Smooth muscle cell (in vitro differentiated cells): ENCODE measurements at regions not wholly inside any gene's neighbourhood (a gene's known extent, or its start where the extent isn't known, plus 50 kb on each side); places are given as distances from the start of the nearest gene placed in this dataset.

Source experiments
- DNase-seq: peaks from one replicate; lab custom pipeline; 2025; ENCODE audit not compliant: unreplicated experiment; lab: John Stamatoyannopoulos, UW
- H2AFZ ChIP-seq: fragments of 200-600 bp; sonication (generic); 2 replicates; pipeline ENCODE4 v1.6.0; 2016; ENCODE audit warnings: antibody characterized with exemption, low read depth, mild to moderate bottlenecking
- H3F3A ChIP-seq: fragments of 200-600 bp; sonication (generic); 2 replicates; pipeline ENCODE4 v1.6.0; 2017; ENCODE audit warnings: antibody characterized with exemption, low read depth
- H3K27ac ChIP-seq: fragments of 200-600 bp; sonication (generic); 2 replicates; pipeline ENCODE4 v1.5.1; 2016; ENCODE audit warnings: low read depth, mild to moderate bottlenecking
- H3K27me3 ChIP-seq: fragments of 200-600 bp; sonication (generic); 2 replicates; pipeline ENCODE4 v1.6.1; 2016; ENCODE audit warnings: low read depth, mild to moderate bottlenecking
- H3K36me3 ChIP-seq: fragments of 200-600 bp; sonication (generic); 2 replicates; pipeline ENCODE4 v1.5.1; 2016; ENCODE audit warnings: low read depth
- H3K4me1 ChIP-seq: fragments of 200-600 bp; sonication (generic); 2 replicates; pipeline ENCODE4 v1.5.1; 2016; ENCODE audit warnings: low read depth
- H3K4me2 ChIP-seq: fragments of 200-600 bp; sonication (generic); 2 replicates; pipeline ENCODE4 v1.6.0; 2016; ENCODE audit warnings: mild to moderate bottlenecking
- H3K4me3 ChIP-seq: fragments of 200-600 bp; sonication (generic); 2 replicates; pipeline ENCODE4 v1.5.1; 2016; ENCODE audit warnings: mild to moderate bottlenecking
- H3K79me2 ChIP-seq: fragments of 200-600 bp; sonication (generic); 2 replicates; pipeline ENCODE4 v1.6.0; 2016; ENCODE audit warnings: low read depth, mild to moderate bottlenecking
- H3K9ac ChIP-seq: fragments of 200-600 bp; sonication (generic); 2 replicates; pipeline ENCODE4 v1.6.0; 2016; ENCODE audit warnings: low read depth
- H3K9me3 ChIP-seq: fragments of 200-600 bp; sonication (generic); replicated peaks from 2 replicates; pipeline ENCODE4 v1.5.1; 2016; ENCODE audit warnings: low read depth
- H4K20me1 ChIP-seq: fragments of 200-600 bp; sonication (generic); 2 replicates; pipeline ENCODE4 v1.6.0; 2016; ENCODE audit warnings: low read depth
- CTCF ChIP-seq: fragments of 200-600 bp; sonication (generic); IDR thresholded peaks from 2 replicates; pipeline ENCODE4 v1.5.1; 2017; ENCODE audit warnings: borderline replicate concordance, mild to moderate bottlenecking, antibody characterized with exemption; ENCODE audit not compliant: insufficient read depth, poor library complexity, severe bottlenecking
- WGBS: methylation state at CpG from one replicate; pipeline ENCODE4 v1.1.7; 2016; ENCODE audit warnings: low lambda C conversion rate; 5-methylcytosine and 5-hydroxymethylcytosine counted together

DNA sequence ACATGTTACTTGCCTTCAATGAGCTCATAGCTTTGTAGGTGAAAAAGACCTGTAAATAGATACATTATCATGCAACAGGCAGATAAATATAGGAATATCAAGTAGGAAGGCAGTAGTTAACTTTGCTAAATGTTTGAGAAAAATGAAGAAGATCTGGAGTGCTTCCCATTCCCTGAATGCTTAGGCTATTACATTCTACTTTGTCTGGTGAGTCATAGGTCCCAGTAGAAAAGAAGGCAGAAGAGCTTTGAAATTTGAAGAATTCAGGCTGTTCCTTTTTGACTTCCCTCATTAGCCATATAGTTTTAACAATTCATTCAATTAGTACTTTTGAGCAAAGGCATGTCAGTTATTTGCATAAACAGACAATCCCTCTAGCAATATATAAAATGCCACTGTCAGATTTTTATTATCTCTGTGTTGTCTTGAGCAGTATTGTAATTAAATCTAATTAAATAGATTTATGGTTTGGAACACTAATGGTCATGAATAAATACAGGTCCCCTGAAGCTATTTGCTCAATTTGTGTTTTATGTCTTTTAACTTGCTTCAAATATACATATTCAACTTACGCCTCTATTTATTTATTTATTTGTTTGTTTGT lies 875.0 kb downstream of the REEP3 start:
- no peak for TF ChIP-seq CTCF
- H3K27ac ChIP-seq: peak overlapping the region; percentile 33
- no peak overlapping the region for H2AFZ ChIP-seq
- H3K9me3 ChIP-seq: no peaks in the 10 kb centered on the region
- no peaks in the 10 kb centered on the region for H4K20me1 ChIP-seq
- peak overlapping the region; percentile 52 for H3K4me2 ChIP-seq
- no peak overlapping the region for H3K4me3 ChIP-seq
- no peaks in the 10 kb centered on the region for H3K27me3 ChIP-seq
- H3K9ac ChIP-seq: no peak overlapping the region
- peaks cover 8% of the 10 kb centered on the region for H3K4me1 ChIP-seq
- WGBS: 87% methylated on average over 1 of the region's 1 CpG
- no peaks in the 10 kb centered on the region for H3K79me2 ChIP-seq
- DNase-seq: no peak
- H3K36me3 ChIP-seq: no peaks in the 10 kb centered on the region
- no peaks in the 10 kb centered on the region for H3F3A ChIP-seq

DNA sequence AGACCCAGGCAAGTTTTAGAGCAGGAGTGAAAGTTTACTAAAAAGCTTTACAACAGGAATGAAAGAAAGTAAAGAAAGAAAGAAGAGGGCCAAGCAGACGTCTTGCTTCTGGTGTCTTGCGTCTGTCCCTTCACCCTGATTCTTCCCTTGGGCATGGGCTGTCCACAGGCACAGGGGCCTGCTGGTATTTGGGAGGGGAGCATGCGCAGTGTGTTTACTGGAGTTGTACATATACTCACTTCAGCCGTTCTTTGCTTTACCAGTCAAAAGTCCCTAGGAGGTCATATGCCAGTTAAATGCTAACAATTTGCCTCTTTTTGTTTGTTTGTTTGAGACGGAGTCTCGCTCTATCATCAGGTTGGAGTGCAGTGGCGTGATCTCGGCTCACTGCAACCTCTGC lies 875.9 kb downstream of the REEP3 start:
- H2AFZ ChIP-seq: no peak overlapping the region

DNA sequence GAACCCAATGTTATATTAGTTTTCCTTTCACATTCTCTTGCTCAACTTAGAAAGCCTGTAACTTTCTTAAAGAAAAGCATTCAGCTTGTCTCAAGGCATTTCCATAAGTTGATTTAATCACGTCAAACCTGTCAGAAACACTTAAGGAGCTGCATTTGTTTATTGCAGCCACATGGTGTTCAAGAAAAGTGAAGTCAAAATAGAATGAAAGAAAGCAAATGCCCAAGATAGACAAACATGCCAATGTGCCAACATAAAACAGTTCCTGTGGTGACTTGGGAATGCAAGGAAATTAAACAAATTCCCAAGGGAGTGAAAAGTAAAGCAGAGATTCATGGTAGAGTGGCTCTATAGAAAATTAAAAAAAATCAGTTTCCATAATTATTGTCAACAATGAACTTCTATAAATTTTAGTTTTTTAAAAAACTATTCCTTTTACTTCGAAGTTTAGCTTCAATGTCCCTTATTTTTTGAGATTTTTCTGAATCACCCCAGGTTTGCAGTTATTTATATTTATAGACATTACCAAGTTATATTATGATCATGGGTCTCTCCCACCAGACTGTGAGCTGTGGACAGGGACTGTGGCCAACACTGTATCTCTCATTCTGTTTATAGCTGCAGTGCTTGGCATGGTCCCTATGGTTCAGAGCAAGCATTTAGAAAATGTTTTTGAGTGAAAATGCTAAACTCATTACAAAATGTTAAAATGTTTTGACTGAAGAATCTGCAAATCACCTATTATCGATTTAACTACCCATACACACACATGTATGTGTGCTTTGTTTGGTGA lies 887.4 kb downstream of the REEP3 start:
- no peaks in the 10 kb centered on the region for H4K20me1 ChIP-seq
- no peak overlapping the region for H3K4me3 ChIP-seq
- H3K4me1 ChIP-seq: no peaks in the 10 kb centered on the region
- H3F3A ChIP-seq: no peaks in the 10 kb centered on the region
- TF ChIP-seq CTCF: no peak
- no peaks in the 10 kb centered on the region for H3K27me3 ChIP-seq
- H3K36me3 ChIP-seq: no peaks in the 10 kb centered on the region
- no peak overlapping the region for H3K9ac ChIP-seq
- H3K9me3 ChIP-seq: no peaks in the 10 kb centered on the region
- H2AFZ ChIP-seq: no peak overlapping the region
- no peak for DNase-seq
- WGBS: 83% methylated on average over 3 of the region's 3 CpGs
- H3K79me2 ChIP-seq: no peaks in the 10 kb centered on the region
- H3K27ac ChIP-seq: no peak overlapping the region
- H3K4me2 ChIP-seq: no peak overlapping the region

More for the DNA sequence above, 875.9 kb downstream of the REEP3 start:
- no peak for DNase-seq
- Histone ChIP-seq H3K4me2 (no peak overlapping the region), H3K79me2 (no peaks in the 10 kb centered on the region), H4K20me1 (no peaks in the 10 kb centered on the region), H3K9me3 (no peaks in the 10 kb centered on the region), H3K4me1 (peaks cover 8% of the 10 kb centered on the region), H3K36me3 (no peaks in the 10 kb centered on the region), H3K9ac (no peak overlapping the region), H3K4me3 (no peak overlapping the region), H3F3A (no peaks in the 10 kb centered on the region), H3K27ac (no peak overlapping the region), H3K27me3 (no peaks in the 10 kb centered on the region)
- WGBS: 92% methylated on average over 8 of the region's 8 CpGs
- TF ChIP-seq CTCF: no peak

- 100% methylated on average over 1 of the region's 1 CpG for WGBS
- H3K4me2 ChIP-seq: no peak overlapping the region
- no peak for TF ChIP-seq CTCF
- H3K36me3 ChIP-seq: no peaks in the 10 kb centered on the region
- no peaks in the 10 kb centered on the region for H3K9me3 ChIP-seq
- DNase-seq: no peak
- H3K27me3 ChIP-seq: no peaks in the 10 kb centered on the region
- no peaks in the 10 kb centered on the region for H4K20me1 ChIP-seq
- H3K27ac ChIP-seq: no peak overlapping the region
- no peak overlapping the region for H3K9ac ChIP-seq
- no peak overlapping the region for H2AFZ ChIP-seq
- no peaks in the 10 kb centered on the region for H3F3A ChIP-seq
- no peaks in the 10 kb centered on the region for H3K79me2 ChIP-seq
- H3K4me3 ChIP-seq: no peak overlapping the region
- no peaks in the 10 kb centered on the region for H3K4me1 ChIP-seq
These were observed 888.1 kb downstream of the REEP3 start for GRCh38 chr10:64409349-64409748.
